Fibroblast of pulmonary artery (primary cell): ENCODE measurements at regions not wholly inside any gene's neighbourhood (a gene's known extent, or its start where the extent isn't known, plus 50 kb on each side); places are given as distances from the start of the nearest gene placed in this dataset.

Experiments used
- DNase-seq: peaks from one replicate; pipeline ENCODE4 v3.0.0-alpha.2; 2010; ENCODE audit warnings: low read depth
- H3K4me3 ChIP-seq: replicated peaks from 2 replicates; pipeline ENCODE4 v1.5.1; 2011; ENCODE audit warnings: low read depth, mild to moderate bottlenecking, control low read depth, low read length, moderate library complexity
- CTCF ChIP-seq: IDR thresholded peaks from 2 replicates; pipeline ENCODE4 v1.5.1; 2011; ENCODE audit warnings: mild to moderate bottlenecking, control low read depth, low read length, inconsistent platforms; ENCODE audit errors: missing control alignments

- no peak for TF ChIP-seq CTCF
- DNase-seq: no peak
- no peak overlapping the region for H3K4me3 ChIP-seq
Measured at GRCh38 chr10:114771157-114771556, 50.4 kb upstream of the FHIP2A start.

- TF ChIP-seq CTCF: no peak
- no peak overlapping the region for H3K4me3 ChIP-seq
- no peak for DNase-seq
Measured at GRCh38 chr10:114771749-114772148, 49.8 kb upstream of the FHIP2A start.
